Pulmonary artery endothelial cell (primary cell): ENCODE measurements at regions not wholly inside any gene's neighbourhood (a gene's known extent, or its start where the extent isn't known, plus 50 kb on each side); places are given as distances from the start of the nearest gene placed in this dataset.
"Not testable (repeated sequence)": the region's sequence is repeated elsewhere in the genome, so short reads cannot be mapped to it uniquely, and the experiment has no call there.

ENCODE experiments used
- DNase-seq: peaks from one replicate; pipeline ENCODE4 v3.0.0-alpha.2; 2011; ENCODE audit warnings: low read depth, low spot score

- DNase-seq = no peak
Observed at GRCh38 chr1:228891272-228892034, 156.2 kb downstream of the RHOU start.

GRCh38 chr1:228892200-228892599 is 156.9 kb downstream of the RHOU start:
- DNase-seq = not testable (repeated sequence)

GRCh38 chr1:228894442-228894989 is 159.2 kb downstream of the RHOU start:
- DNase-seq = no peak

- no peak for DNase-seq
Observed at GRCh38 chr1:228897901-228898300, 162.6 kb downstream of the RHOU start.

GRCh38 chr1:228898582-228898992 is 163.3 kb downstream of the RHOU start:
- no peak for DNase-seq

GRCh38 chr1:228899421-228899956 is 164.2 kb downstream of the RHOU start:
- DNase-seq = no peak

- DNase-seq = no peak
Observed at GRCh38 chr1:228900099-228900885, 165.0 kb downstream of the RHOU start.

- no peak for DNase-seq
Observed at GRCh38 chr1:228900886-228901392, 165.7 kb downstream of the RHOU start.

GRCh38 chr1:228901936-228902681 is 166.8 kb downstream of the RHOU start:
- no peak for DNase-seq

- DNase-seq = peak; percentile 91
Observed at GRCh38 chr1:228902781-228903433, 167.6 kb downstream of the RHOU start.

- DNase-seq = no peak
Observed at GRCh38 chr1:228903434-228904071, 168.3 kb downstream of the RHOU start.

GRCh38 chr1:228904222-228904621 is 168.9 kb downstream of the RHOU start:
- no peak for DNase-seq

- DNase-seq = no peak
Observed at GRCh38 chr1:228905701-228906101, 170.4 kb downstream of the RHOU start.

- no peak for DNase-seq
Observed at GRCh38 chr1:228906223-228906860, 171.1 kb downstream of the RHOU start.

- DNase-seq = no peak
Observed at GRCh38 chr1:228911225-228912210, 176.2 kb downstream of the RHOU start.

GRCh38 chr1:228913626-228914414 is 178.5 kb downstream of the RHOU start:
- DNase-seq = no peak

- DNase-seq = no peak
Observed at GRCh38 chr1:228914700-228915099, 179.4 kb downstream of the RHOU start.

- no peak for DNase-seq
Observed at GRCh38 chr1:228917342-228917741, 182.1 kb downstream of the RHOU start.
